A673 (cell line): ENCODE measurements at regions not wholly inside any gene's neighbourhood (a gene's known extent, or its start where the extent isn't known, plus 50 kb on each side); places are given as distances from the start of the nearest gene placed in this dataset.

ENCODE experiments used
- EZH2 ChIP-seq: fragments of 200-600 bp; sonication (generic); IDR thresholded peaks from 2 replicates; pipeline ENCODE4 v1.6.1; 2017; ENCODE audit warnings: borderline replicate concordance, low read depth, mild to moderate bottlenecking, mixed read lengths, antibody characterized with exemption, low read length; ENCODE audit not compliant: poor library complexity, severe bottlenecking
- TF ChIP-seq, protein P1 (sequence below): fragments of 300-800, 200-600 bp; sonication (generic); conservative IDR thresholded peaks from 2 replicates; pipeline ENCODE4 v1.5.1; 2017; ENCODE audit warnings: low read depth, mild to moderate bottlenecking, antibody characterized with exemption, low read length, moderate library complexity, mixed read lengths

DNA sequence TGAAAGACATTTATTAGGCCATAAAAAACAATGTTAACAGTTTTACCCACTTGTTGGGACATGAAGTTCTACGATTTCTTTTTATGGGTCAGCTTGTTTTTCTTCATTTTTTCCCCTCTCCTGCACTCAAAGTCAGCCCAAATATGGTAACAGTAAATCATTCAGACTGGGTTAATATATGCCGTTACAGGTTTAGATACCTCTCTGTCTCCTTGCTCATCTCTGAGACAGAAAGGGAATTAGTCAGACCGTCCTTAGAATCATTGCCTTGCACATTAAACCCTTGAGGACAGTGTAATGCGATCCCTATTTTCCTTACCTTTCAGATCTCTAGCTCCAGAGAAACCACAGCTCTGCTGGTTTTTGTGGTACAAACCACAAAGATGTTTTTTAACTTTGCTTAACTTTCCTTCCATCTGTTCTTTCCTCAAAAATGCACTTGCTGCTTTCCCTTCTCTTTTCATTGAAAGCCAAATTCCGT is 613.3 kb downstream of the PLPP3 start:
- TF ChIP-seq EZH2, result no peak
- TF ChIP-seq, protein P1, sequence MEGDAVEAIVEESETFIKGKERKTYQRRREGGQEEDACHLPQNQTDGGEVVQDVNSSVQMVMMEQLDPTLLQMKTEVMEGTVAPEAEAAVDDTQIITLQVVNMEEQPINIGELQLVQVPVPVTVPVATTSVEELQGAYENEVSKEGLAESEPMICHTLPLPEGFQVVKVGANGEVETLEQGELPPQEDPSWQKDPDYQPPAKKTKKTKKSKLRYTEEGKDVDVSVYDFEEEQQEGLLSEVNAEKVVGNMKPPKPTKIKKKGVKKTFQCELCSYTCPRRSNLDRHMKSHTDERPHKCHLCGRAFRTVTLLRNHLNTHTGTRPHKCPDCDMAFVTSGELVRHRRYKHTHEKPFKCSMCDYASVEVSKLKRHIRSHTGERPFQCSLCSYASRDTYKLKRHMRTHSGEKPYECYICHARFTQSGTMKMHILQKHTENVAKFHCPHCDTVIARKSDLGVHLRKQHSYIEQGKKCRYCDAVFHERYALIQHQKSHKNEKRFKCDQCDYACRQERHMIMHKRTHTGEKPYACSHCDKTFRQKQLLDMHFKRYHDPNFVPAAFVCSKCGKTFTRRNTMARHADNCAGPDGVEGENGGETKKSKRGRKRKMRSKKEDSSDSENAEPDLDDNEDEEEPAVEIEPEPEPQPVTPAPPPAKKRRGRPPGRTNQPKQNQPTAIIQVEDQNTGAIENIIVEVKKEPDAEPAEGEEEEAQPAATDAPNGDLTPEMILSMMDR, result no peak
